GM12891 (cell line): ENCODE measurements at regions not wholly inside any gene's neighbourhood (a gene's known extent, or its start where the extent isn't known, plus 50 kb on each side); places are given as distances from the start of the nearest gene placed in this dataset.
"Not testable (repeated sequence)": the region's sequence is repeated elsewhere in the genome, so short reads cannot be mapped to it uniquely, and the experiment has no call there.

Source experiments
- PAX5 ChIP-seq: IDR thresholded peaks from 2 replicates; pipeline ENCODE4 v1.6.1; 2011; ENCODE audit warnings: low read length, moderate library complexity, mild to moderate bottlenecking; ENCODE audit not compliant: insufficient read depth, severe bottlenecking
- POLR2A ChIP-seq: IDR thresholded peaks from 2 replicates; pipeline ENCODE4 v1.6.1; 2011; ENCODE audit warnings: low read depth, low read length, control low read depth
- POLR2AphosphoS5 ChIP-seq: IDR thresholded peaks from 2 replicates; pipeline ENCODE4 v1.6.1; 2011; ENCODE audit warnings: low read depth, low read length, control low read depth
- POU2F2 ChIP-seq: IDR thresholded peaks from 2 replicates; pipeline ENCODE4 v1.6.1; 2011; ENCODE audit warnings: low read depth, mild to moderate bottlenecking, control low read depth, low read length, moderate library complexity
- SPI1 ChIP-seq: IDR thresholded peaks from 2 replicates; pipeline ENCODE4 v1.6.1; 2011; ENCODE audit warnings: low read depth, low read length, control low read depth
- TAF1 ChIP-seq: IDR thresholded peaks from 2 replicates; pipeline ENCODE4 v1.6.1; 2011; ENCODE audit warnings: low read depth, low read length, control low read depth

GRCh38 chr1:189270-189669, 262.2 kb downstream of the OR4F29 start:
- not testable (repeated sequence) for TF ChIP-seq TAF1, POLR2AphosphoS5, SPI1, POLR2A, POU2F2, PAX5
